ENCODE measurements at regions not wholly inside any gene's neighbourhood (a gene's known extent, or its start where the extent isn't known, plus 50 kb on each side); places are given as distances from the start of the nearest gene placed in this dataset.

DNA sequence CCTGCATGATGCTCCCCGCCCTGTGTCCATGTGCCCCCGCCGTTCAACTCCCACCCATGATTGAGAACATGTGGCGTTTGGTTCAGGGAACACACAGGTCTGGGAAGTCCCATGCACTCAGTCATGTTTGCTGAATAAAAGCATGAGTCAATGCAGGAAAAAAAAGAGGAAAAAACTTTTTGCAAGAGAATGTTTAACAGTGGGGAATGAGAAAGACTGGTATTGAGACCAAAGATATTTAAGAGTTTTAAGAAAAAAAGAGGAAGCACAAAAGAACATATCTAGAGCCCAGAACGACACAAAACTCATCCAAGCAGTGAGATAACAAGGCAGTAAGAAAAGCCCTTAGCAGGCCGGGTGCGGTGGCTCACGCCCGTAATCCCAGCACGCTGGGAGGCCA lies 279.2 kb upstream of the THSD7B start:
- whole genome bisulfite sequencing, 3 donors: 83 to 89% (median 88%) methylated on average over 10 of the region's 10 CpGs
- Histone ChIP-seq H3K27me3 (ENCODE audit: control insufficient read depth in 3 of 3, insufficient read depth in 3 of 3, low read length in 3 of 3) (no peaks in the 10 kb centered on the region), H3K27ac (ENCODE audit: low read depth in 1 of 3, low read length in 2 of 3) (no peak overlapping the region), H3K9me3 (ENCODE audit: control insufficient read depth in 2 of 2, insufficient read depth in 1 of 2, low read depth in 1 of 2, low read length in 1 of 2) (no peaks in the 10 kb centered on the region), H3K4me1 (ENCODE audit: control insufficient read depth in 3 of 3, insufficient read depth in 2 of 3, low read depth in 1 of 3, low read length in 2 of 3) (no peaks in the 10 kb centered on the region), H3K4me3 (ENCODE audit: low read depth in 1 of 3, low read length in 3 of 3) (no peak overlapping the region), H3K36me3 (ENCODE audit: control insufficient read depth in 3 of 3, insufficient read depth in 2 of 3, low read depth in 1 of 3, low read length in 3 of 3) (no peaks in the 10 kb centered on the region)
- FAIRE-seq: no peak
- no peak for DNase-seq

DNA sequence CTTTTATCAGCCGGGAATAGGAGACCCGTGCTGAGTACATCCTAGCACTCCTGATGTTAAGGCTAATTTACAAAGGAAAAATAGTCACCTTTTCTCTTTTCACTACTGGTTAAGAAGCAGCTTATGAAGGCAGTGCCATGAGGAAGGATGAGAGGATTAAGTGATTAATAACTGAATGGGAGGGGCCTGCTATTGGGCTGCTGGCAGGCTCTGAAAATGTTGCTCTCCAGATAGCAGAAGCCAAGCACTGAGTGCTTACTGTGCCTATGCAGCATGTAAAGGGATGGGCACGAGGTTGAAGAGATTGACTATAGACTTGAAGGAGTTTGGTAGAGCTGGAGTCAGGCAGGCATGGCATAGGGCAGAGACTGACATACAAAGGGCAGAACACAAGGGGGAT lies 282.4 kb upstream of the THSD7B start:
- H3K27ac ChIP-seq (ENCODE audit: low read depth in 1 of 3, low read length in 2 of 3): no peak overlapping the region
- H3K4me3 ChIP-seq (ENCODE audit: low read depth in 1 of 3, low read length in 3 of 3): no peak overlapping the region
- H3K36me3 ChIP-seq (ENCODE audit: control insufficient read depth in 3 of 3, insufficient read depth in 2 of 3, low read depth in 1 of 3, low read length in 3 of 3): no peaks in the 10 kb centered on the region
- no peaks in the 10 kb centered on the region for H3K4me1 ChIP-seq (ENCODE audit: control insufficient read depth in 3 of 3, insufficient read depth in 2 of 3, low read depth in 1 of 3, low read length in 2 of 3)
- H3K9me3 ChIP-seq (ENCODE audit: control insufficient read depth in 2 of 2, insufficient read depth in 1 of 2, low read depth in 1 of 2, low read length in 1 of 2): peaks cover 0 to 9% of the 10 kb centered on the region in 2 donors
- DNase-seq (no peak), FAIRE-seq (no peak)
- H3K27me3 ChIP-seq (ENCODE audit: control insufficient read depth in 3 of 3, insufficient read depth in 3 of 3, low read length in 3 of 3): peaks cover 0 to 2% (median 0%) of the 10 kb centered on the region in 3 donors
- WGBS, 3 donors: 73 to 79% (median 74%) methylated on average over 3 of the region's 3 CpGs

DNA sequence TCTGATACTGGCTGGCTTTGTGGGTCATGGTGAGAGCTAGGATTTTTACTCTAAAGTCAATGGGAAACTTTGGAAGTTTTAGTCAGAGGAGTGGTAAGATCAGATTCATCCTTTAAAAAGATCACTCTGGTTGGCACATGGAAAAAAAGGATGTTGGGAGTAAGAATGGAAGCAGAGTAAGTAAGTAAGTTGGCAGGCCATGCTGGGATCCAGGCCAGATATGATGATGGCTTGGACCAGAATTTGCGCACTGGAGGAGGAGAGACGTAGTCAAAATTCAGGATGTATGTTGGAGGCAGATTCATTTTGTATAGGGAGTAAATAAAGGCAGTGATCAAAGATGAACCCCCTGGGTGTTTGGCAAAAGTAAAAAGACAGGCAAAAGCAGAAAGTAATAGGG lies 283.3 kb upstream of the THSD7B start:
- Histone ChIP-seq H3K9me3 (ENCODE audit: control insufficient read depth in 2 of 2, insufficient read depth in 1 of 2, low read depth in 1 of 2, low read length in 1 of 2) (peaks cover 0 to 9% of the 10 kb centered on the region in 2 donors), H3K27me3 (ENCODE audit: control insufficient read depth in 3 of 3, insufficient read depth in 3 of 3, low read length in 3 of 3) (peaks cover 0 to 2% (median 0%) of the 10 kb centered on the region in 3 donors), H3K27ac (ENCODE audit: low read depth in 1 of 3, low read length in 2 of 3) (no peak overlapping the region), H3K36me3 (ENCODE audit: control insufficient read depth in 3 of 3, insufficient read depth in 2 of 3, low read depth in 1 of 3, low read length in 3 of 3) (no peaks in the 10 kb centered on the region), H3K4me3 (ENCODE audit: low read depth in 1 of 3, low read length in 3 of 3) (no peak overlapping the region), H3K4me1 (ENCODE audit: control insufficient read depth in 3 of 3, insufficient read depth in 2 of 3, low read depth in 1 of 3, low read length in 2 of 3) (no peaks in the 10 kb centered on the region)
- WGBS, 3 donors: 87 to 95% (median 92%) methylated on average over 2 of the region's 2 CpGs
- FAIRE-seq: no peak
- no peak for DNase-seq

DNA sequence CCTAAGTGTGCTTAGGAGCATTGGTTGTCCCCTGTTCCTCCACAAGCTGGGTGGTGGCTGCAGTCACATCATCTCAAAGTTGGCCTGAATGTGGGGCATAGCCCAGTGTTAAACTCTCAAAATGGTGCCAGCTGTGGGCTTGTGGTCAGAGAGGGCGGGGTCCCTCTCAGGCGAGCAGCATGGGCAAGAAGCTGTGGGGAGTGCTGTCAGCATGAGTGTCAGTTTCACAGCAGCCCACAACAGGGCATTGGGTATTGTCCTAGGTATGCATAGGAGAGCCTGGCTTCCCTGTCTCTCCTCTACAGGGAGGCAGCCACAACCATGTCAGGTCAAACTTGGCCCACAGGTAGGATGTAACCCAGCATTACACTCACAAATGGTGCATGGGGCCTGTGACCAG lies 285.6 kb upstream of the THSD7B start:
- 66 to 81% (median 75%) methylated on average over 2 of the region's 2 CpGs for WGBS, 3 donors
- no peak for DNase-seq

DNA sequence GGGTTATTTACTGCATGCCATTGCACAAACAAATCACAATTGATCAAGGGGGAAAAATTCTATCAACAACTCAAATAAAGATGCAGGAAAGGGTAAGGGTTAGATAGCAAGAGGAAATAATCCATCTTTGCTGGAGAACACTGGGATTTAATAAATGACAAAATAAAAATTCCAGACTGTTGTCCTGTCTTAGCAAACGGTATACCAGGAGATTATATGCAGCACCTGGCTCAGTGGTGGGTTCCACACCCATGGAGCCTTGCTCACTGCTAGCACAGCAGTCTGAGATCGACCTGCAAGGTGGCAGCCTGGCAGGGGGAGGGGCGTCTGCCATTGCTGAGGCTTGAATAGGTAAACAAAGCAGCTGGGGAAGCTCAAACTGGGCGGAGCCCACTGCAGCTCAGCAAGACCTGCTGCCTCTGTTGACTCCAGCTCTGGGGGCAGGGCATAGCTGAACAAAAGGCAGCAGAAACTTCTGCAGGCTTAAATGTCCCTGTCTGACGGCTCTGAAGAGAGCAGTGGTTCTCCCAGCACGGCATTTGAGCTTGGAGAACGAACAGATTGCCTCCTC lies 296.5 kb upstream of the THSD7B start:
- H3K36me3 ChIP-seq (ENCODE audit: control insufficient read depth in 3 of 3, insufficient read depth in 2 of 3, low read depth in 1 of 3, low read length in 3 of 3): no peaks in the 10 kb centered on the region
- no peak overlapping the region for H3K4me3 ChIP-seq (ENCODE audit: low read depth in 1 of 3, low read length in 3 of 3)
- WGBS, 3 donors: 40 to 52% (median 47%) methylated on average over 6 to 7 of the region's 7 CpGs
- FAIRE-seq: no peak
- no peaks in the 10 kb centered on the region for H3K4me1 ChIP-seq (ENCODE audit: control insufficient read depth in 3 of 3, insufficient read depth in 2 of 3, low read depth in 1 of 3, low read length in 2 of 3)
- H3K27ac ChIP-seq (ENCODE audit: low read depth in 1 of 3, low read length in 2 of 3): no peak overlapping the region
- H3K9me3 ChIP-seq (ENCODE audit: control insufficient read depth in 2 of 2, insufficient read depth in 1 of 2, low read depth in 1 of 2, low read length in 1 of 2): no peaks in the 10 kb centered on the region
- peaks cover 0 to 2% (median 0%) of the 10 kb centered on the region in 3 donors for H3K27me3 ChIP-seq (ENCODE audit: control insufficient read depth in 3 of 3, insufficient read depth in 3 of 3, low read length in 3 of 3)
- DNase-seq: no peak

More for the DNA sequence above, 285.6 kb upstream of the THSD7B start:
- Histone ChIP-seq H3K4me3 (ENCODE audit: low read depth in 1 of 3, low read length in 3 of 3) (no peak overlapping the region), H3K4me1 (ENCODE audit: control insufficient read depth in 3 of 3, insufficient read depth in 2 of 3, low read depth in 1 of 3, low read length in 2 of 3) (no peaks in the 10 kb centered on the region), H3K27ac (ENCODE audit: low read depth in 1 of 3, low read length in 2 of 3) (no peak overlapping the region), H3K9me3 (ENCODE audit: control insufficient read depth in 2 of 2, insufficient read depth in 1 of 2, low read depth in 1 of 2, low read length in 1 of 2) (peaks cover 0 to 9% of the 10 kb centered on the region in 2 donors), H3K27me3 (ENCODE audit: control insufficient read depth in 3 of 3, insufficient read depth in 3 of 3, low read length in 3 of 3) (peaks cover 0 to 2% (median 0%) of the 10 kb centered on the region in 3 donors), H3K36me3 (ENCODE audit: control insufficient read depth in 3 of 3, insufficient read depth in 2 of 3, low read depth in 1 of 3, low read length in 3 of 3) (no peaks in the 10 kb centered on the region)
- FAIRE-seq: no peak

DNA sequence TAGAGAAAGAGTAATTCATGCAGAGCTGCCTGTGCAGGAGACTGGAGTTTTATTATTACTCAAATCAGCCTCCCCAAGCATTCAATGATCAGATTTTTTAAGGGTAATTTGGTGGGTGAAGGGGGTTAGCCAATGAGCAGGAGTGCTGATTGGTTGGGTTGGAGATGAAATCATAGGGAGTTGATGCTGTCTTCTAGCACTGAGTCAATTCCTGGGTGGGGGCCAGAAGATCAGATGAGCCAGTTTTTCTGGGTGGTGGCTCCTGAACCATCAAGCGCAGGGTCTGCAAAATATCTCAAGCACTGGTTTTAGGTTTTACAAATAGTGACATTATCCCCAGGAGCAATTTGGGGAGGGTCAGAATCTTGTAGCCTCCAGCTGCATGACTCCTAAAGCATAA lies 312.8 kb upstream of the THSD7B start:
- no peak for FAIRE-seq
- WGBS, 3 donors: 75 to 100% (median 88%) methylated on average over 1 of the region's 1 CpG
- no peak for DNase-seq
- Histone ChIP-seq H3K36me3 (ENCODE audit: control insufficient read depth in 3 of 3, insufficient read depth in 2 of 3, low read depth in 1 of 3, low read length in 3 of 3) (no peaks in the 10 kb centered on the region), H3K27me3 (ENCODE audit: control insufficient read depth in 3 of 3, insufficient read depth in 3 of 3, low read length in 3 of 3) (peaks cover 0 to 5% (median 0%) of the 10 kb centered on the region in 3 donors), H3K9me3 (ENCODE audit: control insufficient read depth in 2 of 2, insufficient read depth in 1 of 2, low read depth in 1 of 2, low read length in 1 of 2) (no peaks in the 10 kb centered on the region), H3K4me3 (ENCODE audit: low read depth in 1 of 3, low read length in 3 of 3) (no peak overlapping the region), H3K4me1 (ENCODE audit: control insufficient read depth in 3 of 3, insufficient read depth in 2 of 3, low read depth in 1 of 3, low read length in 2 of 3) (no peaks in the 10 kb centered on the region), H3K27ac (ENCODE audit: low read depth in 1 of 3, low read length in 2 of 3) (no peak overlapping the region)

DNA sequence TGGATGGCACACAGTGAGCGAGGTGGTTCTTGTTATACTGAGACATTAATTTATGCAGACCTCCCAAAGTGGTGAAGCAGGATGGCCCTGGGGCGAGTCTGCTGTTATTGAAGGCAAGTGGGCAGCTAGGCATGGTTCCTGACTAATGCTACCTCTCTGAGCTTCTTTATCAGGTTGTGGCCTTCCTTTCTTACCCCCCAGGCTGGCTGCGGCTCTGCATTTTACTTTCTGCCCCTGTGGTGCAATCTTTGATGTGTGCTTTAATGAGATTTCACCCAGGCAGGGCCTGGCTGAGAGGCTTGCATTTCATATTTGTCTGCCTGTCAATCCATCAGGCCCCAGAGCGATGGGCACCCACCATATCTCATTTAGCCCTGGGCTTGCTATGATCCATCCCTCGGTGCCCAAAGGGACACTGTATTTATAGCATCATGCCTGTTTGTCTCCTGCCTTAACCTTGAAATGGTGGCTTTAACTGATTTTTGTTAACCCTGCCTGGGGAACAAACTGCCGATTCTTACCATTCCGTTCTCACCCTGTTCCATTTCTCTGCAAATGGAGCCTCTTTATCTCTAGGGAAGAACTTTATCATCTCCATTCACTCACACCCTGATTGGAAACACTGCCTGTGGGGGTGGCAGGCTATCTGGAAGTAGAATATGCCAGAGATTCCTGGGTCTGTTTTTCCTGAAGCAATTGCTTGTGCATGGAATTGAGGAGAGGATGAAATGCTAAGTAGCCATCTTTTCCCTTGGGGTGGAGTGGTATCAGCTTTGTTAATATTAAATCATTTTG lies 316.2 kb upstream of the THSD7B start:
- DNase-seq: no peak
- H3K9me3 ChIP-seq (ENCODE audit: control insufficient read depth in 2 of 2, insufficient read depth in 1 of 2, low read depth in 1 of 2, low read length in 1 of 2): no peaks in the 10 kb centered on the region
- no peak for FAIRE-seq
- peaks cover 0 to 3% (median 0%) of the 10 kb centered on the region in 3 donors for H3K27me3 ChIP-seq (ENCODE audit: control insufficient read depth in 3 of 3, insufficient read depth in 3 of 3, low read length in 3 of 3)
- H3K4me3 ChIP-seq (ENCODE audit: low read depth in 1 of 3, low read length in 3 of 3): no peak overlapping the region
- H3K4me1 ChIP-seq (ENCODE audit: control insufficient read depth in 3 of 3, insufficient read depth in 2 of 3, low read depth in 1 of 3, low read length in 2 of 3): no peaks in the 10 kb centered on the region
- 66 to 71% (median 68%) methylated on average over 7 of the region's 7 CpGs for WGBS, 3 donors
- H3K36me3 ChIP-seq (ENCODE audit: control insufficient read depth in 3 of 3, insufficient read depth in 2 of 3, low read depth in 1 of 3, low read length in 3 of 3): no peaks in the 10 kb centered on the region
- no peak overlapping the region for H3K27ac ChIP-seq (ENCODE audit: low read depth in 1 of 3, low read length in 2 of 3)

DNA sequence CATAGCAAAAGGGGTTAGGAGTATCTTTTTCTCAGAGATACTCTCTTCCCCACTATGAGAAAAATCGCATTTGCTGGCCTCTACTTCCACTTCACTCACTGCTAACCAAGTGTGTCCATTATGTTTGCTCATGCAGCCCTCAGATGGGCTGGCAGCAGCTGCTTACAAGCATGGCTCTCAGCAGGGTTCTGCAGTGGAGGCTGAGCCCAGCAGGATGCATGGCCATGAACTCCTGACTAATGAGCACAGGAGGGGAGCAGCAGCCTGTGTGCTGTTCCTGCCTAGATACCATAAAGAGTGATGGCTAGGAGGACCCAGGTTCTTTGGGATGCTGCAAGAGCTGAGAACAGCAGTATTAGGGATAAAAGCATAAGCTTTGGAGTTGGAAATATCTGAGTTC lies 316.9 kb upstream of the THSD7B start:
- 35 to 62% (median 36%) methylated on average over 1 of the region's 1 CpG for WGBS, 3 donors
- Histone ChIP-seq H3K4me1 (ENCODE audit: control insufficient read depth in 3 of 3, insufficient read depth in 2 of 3, low read depth in 1 of 3, low read length in 2 of 3) (no peaks in the 10 kb centered on the region), H3K9me3 (ENCODE audit: control insufficient read depth in 2 of 2, insufficient read depth in 1 of 2, low read depth in 1 of 2, low read length in 1 of 2) (no peaks in the 10 kb centered on the region), H3K4me3 (ENCODE audit: low read depth in 1 of 3, low read length in 3 of 3) (no peak overlapping the region), H3K27ac (ENCODE audit: low read depth in 1 of 3, low read length in 2 of 3) (no peak overlapping the region), H3K36me3 (ENCODE audit: control insufficient read depth in 3 of 3, insufficient read depth in 2 of 3, low read depth in 1 of 3, low read length in 3 of 3) (no peaks in the 10 kb centered on the region), H3K27me3 (ENCODE audit: control insufficient read depth in 3 of 3, insufficient read depth in 3 of 3, low read length in 3 of 3) (peaks cover 0 to 3% (median 0%) of the 10 kb centered on the region in 3 donors)
- DNase-seq: no peak
- no peak for FAIRE-seq

All from small intestine (tissue), 7 donors.